ENCODE measurements at regions not wholly inside any gene's neighbourhood (a gene's known extent, or its start where the extent isn't known, plus 50 kb on each side); places are given as distances from the start of the nearest gene placed in this dataset.

- TF ChIP-seq POLR2AphosphoS5 (IDR thresholded peaks at IDR 0.05; ENCODE audit: low read depth, low read length) (no peak), POLR2A (IDR thresholded peaks at IDR 0.05; ENCODE audit: low read depth, low read length) (no peak), POU2F2 (IDR thresholded peaks at IDR 0.05; ENCODE audit: low read depth, low read length) (no peak)
Observed at GRCh38 chr5:82850393-82850792, 226.8 kb downstream of the TMEM167A start.
